ENCODE measurements at regions not wholly inside any gene's neighbourhood (a gene's known extent, or its start where the extent isn't known, plus 50 kb on each side); places are given as distances from the start of the nearest gene placed in this dataset.
"Not testable (repeated sequence)": the region's sequence is repeated elsewhere in the genome, so short reads cannot be mapped to it uniquely, and the experiment has no call there.

DNA sequence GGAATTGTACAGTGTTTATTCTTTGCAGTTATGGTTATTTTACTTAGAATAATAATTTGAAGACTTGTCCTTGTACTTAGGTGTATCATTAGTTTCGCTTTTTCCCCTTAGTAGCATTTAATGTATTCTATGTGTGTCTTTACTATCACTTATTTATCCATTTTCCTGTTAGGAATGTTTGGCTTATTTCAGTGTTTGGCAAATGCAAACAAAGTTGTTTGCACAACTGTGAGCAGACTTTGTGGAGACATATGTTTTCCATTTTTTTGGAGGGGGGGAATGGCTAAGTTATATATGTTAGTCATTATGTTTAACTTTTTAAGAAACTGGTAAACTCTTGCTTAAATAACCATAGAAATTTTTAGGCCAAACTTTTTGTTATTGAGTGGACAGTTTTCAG is 447.7 kb downstream of the SOX11 start:
- Histone ChIP-seq H3K9me2 (ENCODE audit: insufficient read depth) (no peaks in the 10 kb centered on the region), H2AFZ (no peak overlapping the region), H3K4me3 (no peak overlapping the region), H3K4me2 (no peak overlapping the region), H4K20me1 (ENCODE audit: insufficient read depth) (no peaks in the 10 kb centered on the region), H3K4me1 (replicated peaks; ENCODE audit: insufficient read depth) (no peaks in the 10 kb centered on the region), H3K27me3 (ENCODE audit: insufficient read depth, low read depth) (no peaks in the 10 kb centered on the region), H3F3A (ENCODE audit: insufficient read depth, low read depth) (no peaks in the 10 kb centered on the region), H3K9me3 (ENCODE audit: insufficient read depth, low read depth) (no peaks in the 10 kb centered on the region), H3K27ac (no peak overlapping the region), H3K36me3 (ENCODE audit: low read depth) (no peaks in the 10 kb centered on the region), H3K79me2 (ENCODE audit: low read depth) (no peaks in the 10 kb centered on the region)
- intact Hi-C loops (cut with micrococcal nuclease; ENCODE audit: unreplicated experiment): loop anchor here (1.0 kb wide), 1 partner anchor 10 kb away; no protein-coding TSS in a partner anchor
- ChIA-PET POLR2A (ENCODE audit: unreplicated experiment) (no interaction called here), CTCF (no interaction called here)
- TF ChIP-seq, protein P1, sequence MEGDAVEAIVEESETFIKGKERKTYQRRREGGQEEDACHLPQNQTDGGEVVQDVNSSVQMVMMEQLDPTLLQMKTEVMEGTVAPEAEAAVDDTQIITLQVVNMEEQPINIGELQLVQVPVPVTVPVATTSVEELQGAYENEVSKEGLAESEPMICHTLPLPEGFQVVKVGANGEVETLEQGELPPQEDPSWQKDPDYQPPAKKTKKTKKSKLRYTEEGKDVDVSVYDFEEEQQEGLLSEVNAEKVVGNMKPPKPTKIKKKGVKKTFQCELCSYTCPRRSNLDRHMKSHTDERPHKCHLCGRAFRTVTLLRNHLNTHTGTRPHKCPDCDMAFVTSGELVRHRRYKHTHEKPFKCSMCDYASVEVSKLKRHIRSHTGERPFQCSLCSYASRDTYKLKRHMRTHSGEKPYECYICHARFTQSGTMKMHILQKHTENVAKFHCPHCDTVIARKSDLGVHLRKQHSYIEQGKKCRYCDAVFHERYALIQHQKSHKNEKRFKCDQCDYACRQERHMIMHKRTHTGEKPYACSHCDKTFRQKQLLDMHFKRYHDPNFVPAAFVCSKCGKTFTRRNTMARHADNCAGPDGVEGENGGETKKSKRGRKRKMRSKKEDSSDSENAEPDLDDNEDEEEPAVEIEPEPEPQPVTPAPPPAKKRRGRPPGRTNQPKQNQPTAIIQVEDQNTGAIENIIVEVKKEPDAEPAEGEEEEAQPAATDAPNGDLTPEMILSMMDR (conservative IDR thresholded peaks at IDR 0.05): no peak
- no peak for TF ChIP-seq EZH2 (IDR thresholded peaks at IDR 0.05; ENCODE audit: low read depth)
- BruUV-seq (replicated peaks): no TSS peak
- no peak for DNase-seq

DNA sequence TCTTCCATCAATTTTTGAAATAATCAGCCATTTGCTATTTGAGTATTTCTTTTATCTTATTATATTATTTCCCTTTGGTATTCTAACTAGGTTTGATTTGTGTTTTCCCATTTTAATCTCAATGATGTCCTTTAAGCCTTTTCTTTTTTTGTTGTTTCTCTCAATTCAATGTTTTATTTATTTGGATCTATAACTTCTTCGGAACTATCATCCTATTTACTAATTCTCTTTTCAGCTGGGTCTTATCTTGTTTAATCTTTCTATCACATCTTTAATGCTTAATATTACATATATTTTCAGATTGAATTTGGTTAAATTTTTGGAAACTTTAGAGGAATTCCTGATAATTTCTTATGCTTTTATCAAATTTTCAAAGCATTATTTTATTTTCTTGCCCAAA is 448.3 kb downstream of the SOX11 start:
- no peaks in the 10 kb centered on the region for H3K4me1 ChIP-seq (replicated peaks; ENCODE audit: insufficient read depth)
- no peaks in the 10 kb centered on the region for H3K9me2 ChIP-seq (ENCODE audit: insufficient read depth)
- POLR2A ChIA-PET (ENCODE audit: unreplicated experiment): no interaction called here
- H3F3A ChIP-seq (ENCODE audit: insufficient read depth, low read depth): no peaks in the 10 kb centered on the region
- no TSS peak for BruUV-seq (replicated peaks)
- DNase-seq: no peak
- H3K27me3 ChIP-seq (ENCODE audit: insufficient read depth, low read depth): no peaks in the 10 kb centered on the region
- intact Hi-C loops (cut with micrococcal nuclease; ENCODE audit: unreplicated experiment): no loop called here
- no peaks in the 10 kb centered on the region for H3K36me3 ChIP-seq (ENCODE audit: low read depth)
- H2AFZ ChIP-seq: no peak overlapping the region
- H3K9me3 ChIP-seq (ENCODE audit: insufficient read depth, low read depth): no peaks in the 10 kb centered on the region
- no peaks in the 10 kb centered on the region for H4K20me1 ChIP-seq (ENCODE audit: insufficient read depth)
- H3K79me2 ChIP-seq (ENCODE audit: low read depth): no peaks in the 10 kb centered on the region
- CTCF ChIA-PET: no interaction called here
- no peak overlapping the region for H3K27ac ChIP-seq
- H3K4me3 ChIP-seq: no peak overlapping the region
- no peak for TF ChIP-seq EZH2 (IDR thresholded peaks at IDR 0.05; ENCODE audit: low read depth)
- TF ChIP-seq, protein P1 (conservative IDR thresholded peaks at IDR 0.05): no peak
- H3K4me2 ChIP-seq: no peak overlapping the region

DNA sequence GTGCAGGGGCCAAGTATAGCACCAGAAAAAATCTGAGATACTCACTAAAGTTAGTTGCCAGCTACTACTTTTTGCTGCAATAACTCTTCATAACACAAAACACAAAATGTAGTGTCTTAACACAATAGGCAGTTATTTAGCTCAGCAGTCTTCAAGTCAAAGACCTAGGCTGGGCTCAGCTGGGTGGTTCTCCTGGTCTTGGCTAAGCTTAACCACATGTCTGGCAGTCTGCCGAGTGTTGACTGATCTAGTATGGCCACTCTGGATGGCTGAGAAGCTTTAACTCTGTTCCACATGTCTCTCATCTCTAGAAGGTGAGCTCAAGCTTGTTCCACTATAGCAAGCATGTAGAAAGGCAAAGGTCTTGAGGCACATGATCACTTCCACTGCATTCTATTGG is 451.6 kb downstream of the SOX11 start:
- ChIA-PET POLR2A (ENCODE audit: unreplicated experiment) (no interaction called here), CTCF (no interaction called here)
- Histone ChIP-seq H2AFZ (no peak overlapping the region), H3K4me3 (no peak overlapping the region), H3F3A (ENCODE audit: insufficient read depth, low read depth) (no peaks in the 10 kb centered on the region), H3K79me2 (ENCODE audit: low read depth) (no peaks in the 10 kb centered on the region), H3K36me3 (ENCODE audit: low read depth) (no peaks in the 10 kb centered on the region), H4K20me1 (ENCODE audit: insufficient read depth) (no peaks in the 10 kb centered on the region), H3K4me2 (no peak overlapping the region), H3K27me3 (ENCODE audit: insufficient read depth, low read depth) (no peaks in the 10 kb centered on the region), H3K9me3 (ENCODE audit: insufficient read depth, low read depth) (no peaks in the 10 kb centered on the region), H3K9me2 (ENCODE audit: insufficient read depth) (no peaks in the 10 kb centered on the region), H3K27ac (no peak overlapping the region), H3K4me1 (replicated peaks; ENCODE audit: insufficient read depth) (no peaks in the 10 kb centered on the region)
- DNase-seq: no peak
- BruUV-seq (replicated peaks): no TSS peak
- TF ChIP-seq, protein P1 (conservative IDR thresholded peaks at IDR 0.05): no peak
- TF ChIP-seq EZH2 (IDR thresholded peaks at IDR 0.05; ENCODE audit: low read depth): no peak
- intact Hi-C loops (cut with micrococcal nuclease; ENCODE audit: unreplicated experiment): no loop called here

DNA sequence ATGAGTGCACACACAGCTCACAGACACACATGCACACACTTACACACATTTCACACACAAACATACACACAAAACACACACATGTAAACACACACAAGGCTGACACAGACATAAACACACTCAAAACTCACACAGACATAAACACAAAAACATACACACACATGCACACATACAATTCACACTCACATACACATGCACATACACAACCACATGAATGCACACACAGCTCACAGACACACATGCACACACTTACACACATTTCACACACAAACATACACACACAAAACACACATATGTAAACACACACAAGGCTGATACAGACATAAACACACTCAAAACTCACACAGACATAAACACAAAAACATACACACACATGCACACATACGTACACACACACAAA is 455.0 kb downstream of the SOX11 start:
- H2AFZ ChIP-seq; intact Hi-C loops (cut with micrococcal nuclease; ENCODE audit: unreplicated experiment); POLR2A ChIA-PET (ENCODE audit: unreplicated experiment); H3K4me3 ChIP-seq; H3K27me3 ChIP-seq (ENCODE audit: insufficient read depth, low read depth); H3K9me3 ChIP-seq (ENCODE audit: insufficient read depth, low read depth); H4K20me1 ChIP-seq (ENCODE audit: insufficient read depth); CTCF ChIA-PET; H3K4me1 ChIP-seq (replicated peaks; ENCODE audit: insufficient read depth); DNase-seq; H3K79me2 ChIP-seq (ENCODE audit: low read depth); H3F3A ChIP-seq (ENCODE audit: insufficient read depth, low read depth); H3K36me3 ChIP-seq (ENCODE audit: low read depth); BruUV-seq (replicated peaks); H3K4me2 ChIP-seq; H3K9me2 ChIP-seq (ENCODE audit: insufficient read depth); H3K27ac ChIP-seq: not testable (repeated sequence)

Data from PC-9 (cell line).